NCI-H1694 treated with DMSO at 0.1 percent for 48 hours (cell line): ENCODE measurements at regions not wholly inside any gene's neighbourhood (a gene's known extent, or its start where the extent isn't known, plus 50 kb on each side); places are given as distances from the start of the nearest gene placed in this dataset.

ENCODE experiments used
- DNase-seq: peaks from one replicate; lab custom pipeline; 2025; lab: John Stamatoyannopoulos, UW

DNA sequence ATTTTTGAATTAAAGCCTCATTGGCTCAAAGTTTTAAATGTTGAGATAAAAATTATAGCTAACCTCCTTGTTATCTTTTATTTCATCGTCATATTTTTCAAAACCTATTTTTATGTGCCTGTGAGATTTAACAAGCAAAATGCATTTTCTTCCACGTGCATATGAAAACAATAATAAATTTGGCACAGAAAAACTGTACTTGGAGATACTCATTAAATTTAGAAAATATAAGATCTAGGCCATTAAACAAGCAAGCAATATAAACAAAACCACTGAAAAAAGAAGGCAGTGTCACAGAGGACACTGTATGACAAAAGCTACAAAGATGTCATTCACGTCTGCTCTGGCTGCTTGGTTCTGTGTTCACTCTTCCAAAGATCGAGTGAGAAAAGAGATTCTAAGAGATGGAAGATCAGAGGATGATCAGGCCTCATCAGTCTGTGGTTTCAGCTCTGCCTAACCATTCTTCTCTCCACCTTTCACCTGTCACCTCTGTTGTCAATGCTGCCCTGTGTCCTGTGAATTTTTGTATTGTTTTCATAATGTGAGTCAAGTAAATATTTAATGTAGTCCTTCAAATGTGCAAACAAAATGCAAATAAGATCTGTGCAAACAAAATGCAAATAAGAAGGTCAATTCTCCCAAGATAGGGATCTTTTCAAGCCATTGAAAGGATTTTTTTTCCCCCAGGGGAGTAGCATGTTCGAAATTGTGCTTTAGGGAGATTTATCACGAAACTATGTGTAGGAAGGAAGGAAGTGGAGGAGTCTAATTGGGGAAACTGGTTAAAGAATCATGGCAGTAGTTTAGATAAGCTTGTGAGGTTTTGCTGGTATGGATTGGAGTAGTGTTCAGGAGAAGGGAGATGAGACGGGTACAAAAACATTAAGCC lies 138.7 kb upstream of the RBMS1 start:
- no peak for DNase-seq

DNA sequence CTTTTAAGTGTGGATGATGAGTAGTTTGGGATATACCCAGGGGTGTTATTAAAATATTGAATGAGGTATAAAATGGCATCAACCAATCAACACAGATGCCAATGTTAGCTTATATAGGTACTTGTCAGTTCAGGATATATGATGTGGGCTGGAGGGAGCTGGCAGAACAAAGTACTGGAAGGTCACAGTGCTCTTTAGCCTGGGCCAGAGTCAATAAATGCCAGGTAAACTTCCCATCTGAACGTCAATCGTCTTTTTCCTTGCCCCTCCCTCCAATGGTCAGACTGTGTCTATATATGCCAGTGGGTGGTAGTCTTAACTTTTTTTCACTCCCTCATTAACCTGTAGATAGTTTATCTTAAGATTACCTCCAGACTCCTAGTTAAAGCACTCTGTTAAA lies 140.8 kb upstream of the RBMS1 start:
- DNase-seq = no peak

DNA sequence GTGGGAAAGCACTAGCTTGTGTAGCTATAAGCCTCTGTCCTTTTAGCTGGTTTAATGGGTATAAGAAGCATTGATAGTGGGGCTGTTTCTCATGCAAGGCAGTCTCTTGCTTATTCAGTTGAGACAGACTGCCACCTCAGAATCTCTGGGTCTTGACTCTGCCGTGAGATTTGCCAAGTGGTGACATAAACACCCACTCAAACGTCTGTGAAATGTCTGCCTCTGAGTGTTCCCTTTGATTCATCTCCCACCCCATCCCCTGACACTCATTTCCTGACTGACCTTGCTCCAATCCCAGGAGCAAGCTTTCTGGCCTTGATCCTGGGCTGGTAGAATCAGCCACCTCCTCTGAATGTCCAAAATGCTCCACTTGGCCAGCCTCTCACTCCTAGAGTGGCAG lies 141.9 kb upstream of the RBMS1 start:
- DNase-seq = no peak

DNA sequence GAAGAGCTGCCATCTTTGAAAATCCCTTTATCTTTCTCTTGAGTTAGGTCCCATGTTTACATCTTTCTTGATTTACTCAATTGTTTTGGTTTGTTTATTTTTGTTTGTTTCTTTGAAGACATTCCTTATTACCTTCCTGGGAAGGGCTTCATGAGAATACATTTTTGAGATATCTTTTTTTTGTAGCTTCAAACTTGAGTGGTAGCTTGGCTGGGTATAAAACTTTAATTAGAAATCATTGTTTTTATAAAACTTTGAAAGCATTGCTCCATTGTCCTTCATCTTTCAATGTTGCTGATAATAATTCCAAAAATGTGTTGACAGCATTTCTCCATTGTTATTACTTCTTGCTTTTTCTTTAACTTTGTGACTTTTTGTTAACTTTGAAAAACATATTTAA lies 145.9 kb upstream of the RBMS1 start:
- DNase-seq = no peak

DNA sequence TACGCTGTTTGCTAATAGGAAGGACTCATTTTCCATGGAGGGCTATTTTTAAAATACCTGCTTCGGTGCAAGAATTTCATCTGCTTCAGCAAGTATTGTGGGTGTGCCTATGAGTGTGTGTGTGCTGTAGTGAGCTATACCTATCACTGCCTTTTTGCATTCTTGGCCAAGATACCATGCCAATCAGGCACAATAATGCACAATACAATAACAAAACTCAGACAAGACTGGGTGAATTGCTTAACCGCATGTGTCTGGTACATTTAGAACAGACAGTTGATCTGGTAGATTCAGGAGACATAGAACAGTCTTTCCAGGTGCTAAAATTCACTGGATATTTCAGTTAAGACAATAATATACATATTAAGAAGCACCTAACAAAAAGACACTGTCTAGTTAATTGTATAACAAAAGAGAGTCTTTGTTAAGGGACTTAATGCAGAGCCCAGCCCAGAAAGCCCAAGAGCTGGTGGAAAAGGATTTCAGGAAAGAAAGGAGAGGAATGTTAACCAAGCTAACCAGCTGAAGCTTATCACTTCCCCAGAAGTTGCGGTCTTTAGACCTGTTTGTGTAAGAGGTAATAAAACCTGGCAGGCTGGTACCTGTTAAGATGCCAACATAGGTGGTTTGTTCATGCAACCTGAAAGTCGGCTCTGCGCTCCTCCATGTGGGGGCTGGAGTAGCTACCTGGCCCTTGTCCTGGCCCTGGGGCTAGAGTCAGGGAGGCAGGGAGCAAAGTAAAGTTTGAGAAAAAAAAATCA lies 153.3 kb upstream of the RBMS1 start:
- no peak for DNase-seq

DNA sequence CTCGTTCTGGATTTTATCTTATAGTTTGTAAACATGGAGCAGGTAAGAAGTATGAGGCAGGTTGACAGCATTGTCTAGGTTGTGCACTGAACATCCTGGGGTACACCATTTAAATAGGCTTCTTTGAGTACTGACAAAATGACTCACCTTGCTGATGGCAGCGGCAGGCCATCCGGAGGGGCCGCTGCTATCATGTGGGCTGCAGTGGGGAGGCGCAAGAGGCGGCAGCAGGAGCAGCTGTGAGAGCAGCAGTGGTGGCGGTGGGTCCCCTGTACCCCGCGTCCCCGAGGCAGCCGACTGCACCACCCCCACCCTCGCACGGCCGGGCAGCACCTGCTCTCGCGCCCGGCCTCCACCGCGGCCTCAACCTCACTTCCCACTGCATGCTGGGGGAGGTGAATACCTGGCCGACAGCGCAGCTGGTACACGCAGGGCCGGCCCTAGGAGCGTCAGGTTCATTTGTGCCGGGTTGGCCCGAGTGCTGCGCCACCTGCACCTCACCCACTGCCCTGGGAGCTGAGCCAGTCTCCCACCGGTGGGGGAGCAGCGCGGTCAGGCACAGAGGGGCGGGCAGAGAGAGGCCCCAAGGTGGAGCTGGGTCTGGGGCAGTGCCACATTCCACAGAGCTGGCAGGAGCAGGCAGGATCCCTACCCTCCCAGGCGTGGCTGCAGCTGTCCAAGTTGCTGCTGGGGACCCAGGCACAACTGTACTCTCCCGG lies 154.5 kb upstream of the RBMS1 start:
- DNase-seq = no peak

DNA sequence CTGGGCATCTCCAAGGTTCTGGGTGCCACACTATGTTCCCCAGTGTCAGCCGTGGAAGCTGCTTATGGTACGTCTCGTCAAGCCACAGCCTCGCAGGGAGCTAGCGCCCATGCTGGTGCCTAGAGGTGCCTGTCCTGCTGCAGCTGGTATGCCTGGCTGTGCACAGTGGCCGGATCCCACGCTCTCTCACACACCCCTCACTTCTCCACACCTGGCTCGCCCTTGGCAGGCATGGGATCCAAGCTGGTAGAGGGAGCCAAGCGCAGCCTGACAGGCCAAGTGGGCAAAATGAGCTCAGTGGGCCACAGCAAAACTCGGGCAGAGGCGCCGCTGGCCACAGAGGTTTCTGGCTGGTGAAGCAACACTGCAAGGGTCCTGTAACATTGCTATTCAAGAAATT lies 156.1 kb upstream of the RBMS1 start:
- DNase-seq = no peak

DNA sequence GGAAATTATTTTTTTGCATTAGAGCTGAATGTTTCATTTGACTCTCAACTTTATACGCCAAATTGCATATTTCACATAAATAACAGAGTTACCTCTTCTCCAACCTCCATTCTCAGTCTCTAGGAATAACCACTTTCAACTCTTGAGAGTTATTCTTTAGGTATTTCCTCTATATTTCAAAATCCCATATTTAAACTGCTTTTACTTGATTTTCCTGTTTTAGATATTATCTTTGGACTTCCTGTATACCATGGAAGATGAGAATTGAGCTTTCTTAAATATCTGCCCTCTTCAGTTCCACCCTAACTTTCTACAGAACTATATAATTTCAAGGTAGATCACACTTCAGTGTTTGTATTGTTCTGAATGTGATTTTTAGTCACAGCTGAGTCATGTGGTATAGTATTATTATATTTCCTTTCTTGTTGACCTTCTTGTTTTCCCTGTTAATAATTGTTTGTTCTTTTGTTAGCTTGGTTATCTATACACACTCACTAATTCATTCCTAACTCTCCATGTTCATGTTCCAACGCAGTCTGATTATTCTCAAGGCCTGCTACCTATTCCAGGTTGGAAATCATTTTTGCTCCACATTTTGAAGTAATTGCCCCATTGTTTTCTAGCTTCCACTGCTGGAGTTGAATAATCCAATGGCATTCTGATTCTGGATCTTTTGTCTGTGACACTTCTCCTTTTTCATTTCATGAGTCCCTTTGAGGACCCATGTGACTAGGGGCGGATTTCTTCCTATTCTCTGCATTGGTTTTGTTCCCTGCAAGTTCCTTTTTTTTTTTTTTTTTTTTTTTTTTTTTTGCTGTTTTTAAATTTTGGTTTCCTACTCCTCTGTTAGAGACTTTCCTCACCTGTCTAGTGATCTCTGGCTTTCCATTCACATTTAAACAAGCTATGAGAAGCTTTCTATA lies 156.8 kb upstream of the RBMS1 start:
- no peak for DNase-seq

DNA sequence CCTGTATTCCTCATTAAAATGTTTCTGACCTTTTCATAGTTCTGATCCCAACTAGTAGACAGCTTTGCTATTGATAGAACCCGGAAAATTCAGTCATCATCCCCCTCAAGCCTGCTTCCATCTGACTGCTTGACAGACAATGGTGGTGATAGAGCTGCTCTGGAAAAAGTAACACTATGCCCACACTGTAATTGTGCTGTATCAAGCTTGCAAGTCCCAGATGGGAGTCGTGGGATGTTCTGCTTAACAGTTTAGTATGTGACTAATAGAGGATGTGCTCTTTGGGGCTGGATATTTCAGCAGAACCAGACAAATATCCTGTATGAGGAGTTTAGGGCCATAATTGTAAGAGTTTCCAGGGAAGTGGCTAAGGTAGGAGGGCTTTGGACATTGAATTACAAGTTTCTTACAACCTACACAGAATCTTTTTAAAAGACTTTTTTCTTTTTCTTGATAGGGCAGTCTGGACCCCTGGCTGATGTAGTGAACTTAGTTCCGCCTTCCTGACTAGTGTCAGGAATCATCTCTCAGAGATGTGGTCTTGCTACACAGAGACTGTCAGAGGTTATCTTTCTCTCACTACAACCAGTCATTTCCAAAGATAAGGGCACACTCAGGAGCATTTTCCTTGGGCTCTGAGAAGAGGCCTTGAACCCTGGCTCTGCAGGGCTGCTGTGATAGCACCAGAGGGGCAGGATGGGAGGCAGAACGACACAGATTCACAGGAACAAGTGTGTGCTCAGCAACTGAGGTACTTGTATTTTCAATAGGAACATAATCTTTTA lies 158.0 kb upstream of the RBMS1 start:
- DNase-seq = no peak

DNA sequence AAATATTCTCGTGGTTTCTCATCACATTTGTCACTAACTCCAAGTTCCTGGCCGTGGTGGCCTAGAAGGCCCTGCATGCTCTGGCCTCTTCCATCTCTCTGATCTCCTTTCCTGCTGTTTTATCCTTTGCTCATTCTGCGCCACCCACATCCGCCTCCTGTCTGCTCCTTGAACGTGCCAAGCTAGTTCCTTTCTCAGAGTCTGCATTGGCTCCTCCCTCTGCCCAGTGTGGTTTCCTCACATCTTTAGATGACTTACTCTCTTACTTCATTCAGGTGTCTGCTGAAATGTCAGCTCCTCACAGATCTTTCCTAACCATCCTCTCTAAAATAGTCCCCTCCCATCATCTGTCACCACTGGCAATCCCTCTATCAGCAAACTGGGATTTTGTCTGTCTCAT lies 158.6 kb upstream of the RBMS1 start:
- DNase-seq = no peak

DNA sequence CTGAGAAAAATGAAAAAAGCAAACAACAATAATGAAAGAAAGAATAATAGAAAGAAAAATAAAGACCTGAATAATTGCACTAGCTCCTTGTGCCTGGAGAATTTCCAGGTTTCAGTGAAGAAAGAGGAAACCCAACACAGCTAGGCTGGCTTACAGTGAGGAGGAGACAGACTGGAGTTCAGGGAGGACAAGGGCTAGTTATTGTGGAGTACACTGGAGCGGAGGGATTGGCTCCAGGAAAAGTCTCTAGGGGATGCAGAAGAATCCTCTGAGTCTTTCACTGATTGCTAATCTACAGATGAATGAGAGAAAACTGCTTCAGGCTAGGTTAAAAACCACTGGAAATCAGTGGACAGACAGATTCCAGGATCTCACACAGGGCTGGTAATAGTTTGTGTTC lies 163.6 kb upstream of the RBMS1 start:
- DNase-seq = no peak

DNA sequence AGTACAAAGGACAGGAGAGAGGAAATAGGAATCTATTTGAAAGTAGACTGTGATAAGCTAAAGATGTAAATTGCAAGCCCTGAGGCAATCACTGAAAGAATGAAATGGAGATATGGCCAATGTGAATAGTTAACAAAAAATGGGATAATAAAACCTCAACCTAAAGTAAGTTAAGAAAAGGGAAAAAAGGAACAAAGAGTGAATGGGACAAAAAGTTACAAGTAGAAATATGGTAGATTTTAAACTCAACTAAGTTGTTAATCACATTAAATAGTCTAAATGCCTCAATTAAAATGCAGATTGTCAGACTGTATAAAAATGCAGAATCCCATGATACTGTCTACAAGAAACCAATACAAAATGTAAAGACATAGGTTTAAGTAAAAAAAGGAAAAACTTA lies 165.2 kb upstream of the RBMS1 start:
- DNase-seq = no peak

DNA sequence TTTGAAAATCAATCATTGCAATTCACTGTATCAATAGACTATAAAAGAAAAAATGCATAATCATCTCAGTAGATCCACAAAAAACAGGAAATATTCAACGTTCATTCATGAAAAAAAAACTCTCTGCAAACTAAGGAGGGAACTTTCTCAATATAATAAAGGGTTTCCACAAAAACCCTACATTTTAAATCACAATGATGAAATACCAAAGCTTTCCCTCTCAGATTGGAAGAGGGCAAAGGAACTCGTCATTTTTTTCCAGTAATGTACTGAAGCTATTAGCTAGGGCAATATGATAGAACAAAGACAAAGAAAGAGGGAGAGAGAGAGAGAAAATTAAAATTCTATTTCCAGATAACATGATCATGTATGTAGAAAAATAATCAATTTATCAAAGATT lies 167.1 kb upstream of the RBMS1 start:
- DNase-seq = no peak

DNA sequence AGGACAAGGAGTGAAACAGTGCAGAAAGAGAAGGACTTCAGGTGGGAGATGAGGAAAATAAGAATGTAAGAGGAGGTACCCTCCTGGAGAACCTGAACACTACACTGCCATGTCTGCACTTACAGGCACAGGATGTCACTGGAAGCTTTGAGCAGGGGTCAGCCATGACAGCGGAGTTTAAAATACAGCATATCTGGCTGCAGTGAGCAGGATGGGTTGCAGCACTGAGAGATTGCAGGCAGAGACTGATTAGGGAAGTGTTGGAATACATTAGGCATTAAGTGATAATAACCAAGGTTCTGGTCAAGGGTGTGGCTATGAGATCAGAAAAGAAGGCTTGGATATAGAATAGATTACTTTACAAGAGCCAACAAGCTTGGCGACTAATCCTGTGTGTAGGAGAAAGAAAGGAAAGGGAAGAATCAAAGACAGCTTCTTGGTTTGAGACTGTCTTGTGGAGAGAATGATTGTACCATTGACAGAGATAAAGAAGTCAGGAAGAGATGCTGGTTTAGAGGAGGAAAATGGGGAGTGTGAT lies 171.1 kb upstream of the RBMS1 start:
- no peak for DNase-seq

DNA sequence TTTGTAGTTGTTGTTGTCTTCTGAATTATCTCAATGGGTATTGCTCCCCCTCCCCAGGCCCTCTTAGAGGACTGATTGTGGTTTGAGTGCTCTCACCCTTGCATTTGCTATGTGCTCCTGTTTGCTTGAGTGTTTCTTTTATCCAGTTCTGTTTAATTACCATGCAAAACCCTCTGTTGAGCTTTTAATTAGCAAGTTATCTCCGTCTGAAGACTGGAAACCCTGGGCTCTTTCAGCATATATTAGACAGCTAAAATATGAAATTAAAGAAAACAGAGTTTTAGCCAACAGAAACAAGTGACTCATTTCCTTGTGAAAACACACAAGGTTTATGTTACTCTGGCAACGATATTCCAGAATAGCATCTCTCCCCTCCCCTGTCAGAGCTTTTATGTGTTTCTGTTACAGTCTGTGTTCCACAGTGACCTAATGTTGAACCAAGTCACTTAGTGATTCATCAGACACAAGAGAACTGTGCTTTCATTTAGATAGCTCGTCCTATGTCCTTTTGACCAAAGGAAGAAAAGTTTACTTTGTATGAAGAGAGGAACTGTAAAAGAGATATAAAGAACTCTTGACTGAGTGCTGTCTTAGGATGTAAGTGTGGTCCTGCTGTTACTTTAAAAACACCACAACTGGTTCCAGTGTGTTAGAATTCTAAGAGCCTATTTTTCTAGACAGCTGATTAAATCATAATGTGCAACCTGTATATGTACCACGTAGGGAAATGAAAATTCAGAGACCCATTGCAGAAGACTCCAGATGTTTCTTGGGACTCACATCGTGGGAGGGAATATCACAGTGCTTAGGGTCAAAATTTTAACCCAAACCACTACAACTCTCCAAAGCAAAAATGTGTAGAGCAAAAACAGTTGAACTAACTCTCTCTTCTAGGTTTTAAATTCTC lies 172.8 kb upstream of the RBMS1 start:
- no peak for DNase-seq

DNA sequence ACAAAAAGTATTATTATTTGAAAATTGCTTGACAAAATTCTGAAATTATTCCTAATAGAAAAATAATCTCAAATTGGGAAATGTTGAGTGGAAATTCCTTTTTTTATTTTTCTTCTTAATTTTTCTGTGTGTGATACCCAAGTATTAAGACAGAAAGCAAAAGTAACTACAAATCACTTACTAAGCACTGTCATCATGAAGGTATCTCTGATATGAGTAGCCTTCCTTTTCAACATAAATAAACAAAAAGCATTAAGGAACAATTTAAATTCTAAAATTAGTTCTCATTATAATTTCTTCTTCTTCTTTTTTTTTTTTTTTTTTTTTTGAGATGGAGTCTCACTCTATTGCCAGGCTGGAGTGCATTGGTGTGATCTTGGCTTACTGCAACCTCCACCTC lies 174.2 kb upstream of the RBMS1 start:
- DNase-seq = no peak

DNA sequence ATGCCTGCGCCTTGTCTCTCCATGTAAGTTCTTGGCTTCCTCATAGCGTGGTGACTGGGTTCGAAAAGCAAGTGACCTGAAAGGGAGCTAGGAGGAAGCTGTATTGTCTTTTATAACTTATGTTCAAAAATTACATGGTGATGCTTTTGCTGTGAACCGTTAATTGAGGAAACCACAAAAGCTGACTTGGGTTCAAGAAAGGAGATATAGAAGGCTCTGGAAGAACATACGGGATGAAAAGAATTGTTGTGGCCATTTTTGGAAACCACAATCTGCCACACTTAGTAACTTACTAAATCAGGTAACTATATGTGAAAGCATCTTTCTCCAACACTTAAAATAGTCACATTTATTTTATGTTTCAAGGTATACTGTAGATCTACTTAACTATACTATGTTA lies 177.0 kb upstream of the RBMS1 start:
- no peak for DNase-seq

DNA sequence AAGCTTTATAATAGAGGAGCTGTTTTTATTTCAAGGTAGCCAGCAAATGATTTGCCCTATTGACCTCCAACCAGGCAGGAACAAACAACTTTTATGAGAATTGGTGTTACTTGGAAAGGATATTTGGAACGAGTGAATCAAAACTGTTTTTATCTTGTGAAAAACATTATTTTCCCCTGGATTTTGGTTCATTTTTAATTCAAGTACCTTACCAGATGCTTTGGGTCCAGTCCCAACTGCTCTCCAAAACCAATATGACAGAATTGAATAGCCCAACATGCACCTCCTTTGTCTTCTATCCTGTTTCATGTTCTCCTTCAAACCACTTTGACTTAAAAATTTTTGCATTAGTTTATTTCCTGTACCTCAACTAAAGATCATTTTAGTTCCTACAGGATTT lies 178.6 kb upstream of the RBMS1 start:
- no peak for DNase-seq

DNA sequence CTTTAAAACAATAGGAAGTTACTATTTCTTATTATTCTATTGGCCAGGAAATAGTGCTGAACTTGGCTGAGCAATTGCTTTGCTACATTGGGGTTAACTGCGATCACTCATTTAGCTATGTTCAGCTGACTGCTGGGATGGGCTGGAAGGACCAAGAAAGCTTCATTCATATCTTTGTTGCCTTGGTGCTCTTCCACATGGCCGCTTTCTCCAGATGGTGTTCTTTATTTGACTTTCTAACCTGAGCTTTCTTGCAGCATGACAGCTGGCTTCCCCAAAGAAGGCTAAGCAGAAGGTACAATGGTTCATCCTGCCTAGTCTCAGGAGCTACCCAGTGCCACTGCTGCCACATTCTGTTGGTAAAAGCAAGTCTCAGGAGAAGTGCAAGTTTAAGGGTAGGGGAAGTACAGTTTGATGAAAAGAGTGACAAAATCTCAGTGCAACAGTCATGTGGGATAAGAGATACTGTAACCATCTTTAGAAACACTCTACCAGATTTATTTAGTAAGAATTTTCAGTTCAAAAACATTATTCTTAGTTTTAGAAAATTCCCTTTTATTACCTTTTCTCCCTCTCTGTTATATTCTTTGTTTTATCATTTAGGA lies 180.6 kb upstream of the RBMS1 start:
- no peak for DNase-seq
